Psoas muscle (tissue), 7 donors: ENCODE measurements at regions not wholly inside any gene's neighbourhood (a gene's known extent, or its start where the extent isn't known, plus 50 kb on each side); places are given as distances from the start of the nearest gene placed in this dataset.

Source experiments
- ATAC-seq, 4 donors: fragments of 200-7000 bp; cut with Tn5 transposase; one replicate each; pipeline ENCODE4 v1.9.1; 2020; ENCODE audit warnings: moderate library complexity in 3 of 4, mild to moderate bottlenecking in 2 of 4
- DNase-seq, 2 donors: peaks; one replicate each; pipeline ENCODE4 v3.0.0-alpha.2; 2020
- H3K27ac ChIP-seq: fragments of 200-600 bp; one replicate; pipeline ENCODE4 v1.8.0; 2022
- H3K27me3 ChIP-seq, 3 donors: fragments of 200-600 bp in 1 of 3; one replicate each; pipeline versions ENCODE4 v1.6.1 to v1.8.0; 2013 to 2022; ENCODE audit warnings: low read length in 2 of 3, mild to moderate bottlenecking in 2 of 3, moderate library complexity in 1 of 3; ENCODE audit not compliant: insufficient read depth in 3 of 3
- H3K36me3 ChIP-seq, 2 donors: fragments of 200-600 bp in 1 of 2; one replicate each; pipeline versions ENCODE4 v1.6.1 to v1.8.0; 2013 to 2022; ENCODE audit warnings: low read depth in 1 of 2, mild to moderate bottlenecking in 1 of 2, moderate library complexity in 1 of 2; ENCODE audit not compliant: insufficient read depth in 1 of 2
- H3K4me1 ChIP-seq: fragments of 200-600 bp; one replicate; pipeline ENCODE4 v1.8.0; 2022
- H3K4me3 ChIP-seq: fragments of 200-600 bp; one replicate; pipeline ENCODE4 v1.8.0; 2022; ENCODE audit warnings: mild to moderate bottlenecking
- H3K9me3 ChIP-seq: fragments of 200-600 bp; one replicate; pipeline ENCODE4 v1.8.0; 2022
- CTCF ChIP-seq: fragments of 200-600 bp; IDR thresholded peaks from one replicate; pipeline ENCODE4 v1.8.0; 2022; ENCODE audit warnings: antibody characterized with exemption
- WGBS, 3 donors: extraction: QIAGEN DNeasy Blood & Tissue Kit; methylation state at CpG; one replicate each; pipeline versions ENCODE4 v1.1.6 to v1.1.7; 2013; 5-methylcytosine and 5-hydroxymethylcytosine counted together
- intact Hi-C, 2 donors: fragments of 100-400 bp; cut with DNase I; formaldehyde crosslinking; loops; one replicate each; pipeline versions ENCODE4 v1.11.0 to v1.14.2; 2022
- donor health status: healthy with polysubstance abuse.
- donor health status: DM: no; HTN: no; CAD: no; lungs with moderate emphysema.
- donor health status: Bipolar disorder and iron deficiency.
- donor health status: healthy.
- donor health status: DM: yes; HTN: yes; CAD: no.
- donor health status: DM: no; HTN: no; CAD: no.
- donor health status: DM: yes; HTN: yes; CAD: no.

DNA sequence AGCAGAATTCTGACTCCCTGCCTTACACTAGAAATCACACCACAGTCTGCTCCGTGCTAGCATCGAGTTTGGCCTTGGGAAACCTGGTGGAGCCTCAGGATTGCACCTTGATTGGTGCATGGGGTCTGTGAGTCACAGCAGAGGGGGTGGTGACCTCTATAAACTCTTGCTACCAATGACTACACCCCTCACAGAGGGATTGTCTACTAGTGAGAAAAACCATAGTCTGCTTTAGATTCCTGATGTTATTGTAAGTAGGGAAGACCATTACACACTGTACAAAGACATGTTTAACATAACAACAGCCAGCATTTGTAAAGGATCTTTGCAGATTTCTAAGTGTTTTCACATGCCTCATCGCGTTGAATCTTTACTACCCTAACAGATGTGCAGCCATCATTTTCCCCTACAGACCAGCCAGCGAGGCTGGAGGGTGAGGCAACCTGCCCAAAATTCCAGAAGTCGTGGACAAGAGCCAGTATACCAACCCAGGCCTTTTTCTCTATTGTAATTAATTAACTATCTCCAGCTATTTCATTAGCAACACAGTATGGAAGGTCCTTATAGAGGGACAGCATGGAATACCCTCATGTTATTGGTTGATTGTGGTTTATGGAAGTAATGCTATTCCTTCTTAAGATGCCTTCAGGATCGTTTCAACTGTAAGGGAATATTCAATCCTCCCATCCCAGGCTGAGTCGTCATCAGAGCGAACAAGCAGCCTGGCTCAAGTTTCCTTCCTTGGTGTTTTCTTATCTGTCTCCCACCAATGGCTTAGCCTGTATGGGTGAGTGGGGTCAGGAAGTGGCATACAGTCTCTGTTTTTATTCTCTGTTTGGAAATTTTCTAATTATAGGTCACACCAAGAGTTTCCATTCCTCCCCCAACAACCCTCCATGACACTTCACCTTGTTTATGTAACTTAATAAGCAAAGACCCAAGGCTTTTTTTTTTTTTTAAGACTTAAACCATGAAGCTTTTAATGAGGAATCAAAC is 55.9 kb upstream of the KDR start:
- H3K27me3 ChIP-seq: no peaks in the 10 kb centered on the region
- TF ChIP-seq CTCF: no peak
- no peaks in the 10 kb centered on the region for H3K4me1 ChIP-seq
- no peak overlapping the region for H3K27ac ChIP-seq
- 31 to 36% (median 32%) methylated on average over 9 of the region's 9 CpGs for WGBS, 3 donors
- no peak overlapping the region for H3K4me3 ChIP-seq
- intact Hi-C loops: no loop called here
- H3K9me3 ChIP-seq: no peaks in the 10 kb centered on the region
- ATAC-seq (no peak), DNase-seq (no peak)
- H3K36me3 ChIP-seq: no peaks in the 10 kb centered on the region

DNA sequence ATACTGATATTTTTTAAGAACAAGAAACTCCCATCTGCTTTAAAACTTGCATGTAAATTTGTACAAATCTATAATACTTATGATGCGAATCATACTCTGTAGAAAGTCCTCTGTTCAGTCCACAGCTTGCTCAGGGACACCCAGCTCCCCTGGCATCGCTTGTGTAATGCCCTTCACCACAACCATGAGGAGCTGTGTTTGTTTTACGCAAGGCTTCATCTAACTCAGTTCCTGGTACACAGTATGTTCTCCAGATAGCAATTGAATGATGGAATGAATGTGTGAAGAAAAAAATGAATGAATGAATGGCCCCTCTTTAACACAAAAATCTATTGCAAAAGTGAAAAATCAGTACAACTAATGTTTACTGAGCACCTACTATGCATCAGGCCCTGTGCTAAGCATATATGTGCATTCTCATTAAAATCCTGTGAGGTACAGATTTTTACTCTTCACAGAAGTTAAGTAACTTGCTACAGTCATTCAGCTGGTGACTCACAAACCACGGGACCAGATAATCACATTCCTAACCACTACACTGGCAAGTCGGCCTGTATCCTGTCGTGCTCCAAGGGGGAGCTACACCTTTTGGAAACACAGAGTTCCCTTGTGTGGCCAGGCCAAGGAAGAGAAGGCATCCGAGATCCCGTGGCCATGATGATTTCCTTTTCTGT is 58.7 kb upstream of the KDR start:
- H3K4me1 ChIP-seq: no peaks in the 10 kb centered on the region
- TF ChIP-seq CTCF: no peak
- H3K36me3 ChIP-seq: no peaks in the 10 kb centered on the region
- DNase-seq (no peak), ATAC-seq (peak in 1 of 4 donors; percentile 37)
- H3K27me3 ChIP-seq: no peaks in the 10 kb centered on the region
- intact Hi-C loops: no loop called here
- 57 to 62% (median 58%) methylated on average over 8 of the region's 8 CpGs for WGBS, 3 donors
- no peak overlapping the region for H3K27ac ChIP-seq
- no peak overlapping the region for H3K4me3 ChIP-seq
- H3K9me3 ChIP-seq: no peaks in the 10 kb centered on the region

- H3K36me3 ChIP-seq: no peaks in the 10 kb centered on the region
- H3K4me1 ChIP-seq: no peaks in the 10 kb centered on the region
- no peaks in the 10 kb centered on the region for H3K27me3 ChIP-seq
- no peak overlapping the region for H3K4me3 ChIP-seq
- DNase-seq (peak in 1 of 2 donors; percentile 24), ATAC-seq (no peak)
- no peaks in the 10 kb centered on the region for H3K9me3 ChIP-seq
- intact Hi-C loops: no loop called here
- no peak overlapping the region for H3K27ac ChIP-seq
- 74 to 76% (median 74%) methylated on average over 9 of the region's 9 CpGs for WGBS, 3 donors
- TF ChIP-seq CTCF: peak; percentile 11
Observed at GRCh38 chr4:55184600-55185523, 59.5 kb upstream of the KDR start.

- ATAC-seq (no peak), DNase-seq (no peak)
- Histone ChIP-seq H3K4me1 (no peaks in the 10 kb centered on the region), H3K9me3 (no peaks in the 10 kb centered on the region), H3K27ac (no peak overlapping the region), H3K4me3 (no peak overlapping the region), H3K27me3 (no peaks in the 10 kb centered on the region), H3K36me3 (no peaks in the 10 kb centered on the region)
- TF ChIP-seq CTCF: no peak
- intact Hi-C loops: no loop called here
Observed at GRCh38 chr4:55186123-55186522, 60.7 kb upstream of the KDR start.
